ENCODE measurements at regions not wholly inside any gene's neighbourhood (a gene's known extent, or its start where the extent isn't known, plus 50 kb on each side); places are given as distances from the start of the nearest gene placed in this dataset.

DNA sequence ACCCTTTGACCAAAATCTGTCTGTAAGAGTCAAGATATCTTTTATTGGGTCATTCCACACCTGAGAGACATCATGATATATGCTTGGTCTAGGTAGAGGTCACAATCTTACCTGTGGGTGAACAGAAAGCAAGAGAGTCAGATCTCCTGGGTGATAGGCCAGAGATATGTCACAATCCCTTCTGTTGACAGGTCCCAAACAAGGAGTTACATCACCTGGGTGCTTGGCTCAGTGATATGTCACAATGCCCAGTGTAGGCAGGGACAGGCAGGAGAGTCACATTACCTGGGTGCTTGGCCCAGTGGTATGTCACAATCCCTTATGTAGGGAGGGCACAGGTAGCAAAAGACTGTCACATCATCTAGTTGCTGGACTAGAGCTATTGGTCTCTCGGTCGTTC is 1991.2 kb downstream of the TP53TG3F start:
- DNase-seq (no peak), ATAC-seq (no peak)
- no peak overlapping the region for H3K27ac ChIP-seq
- no peaks in the 10 kb centered on the region for H3K27me3 ChIP-seq (ENCODE audit: low read depth)
- intact Hi-C loops (cut with DNase I) = no loop called here
- peaks cover 26% of the 10 kb centered on the region for H3K9me3 ChIP-seq
- no peak overlapping the region for H3K4me3 ChIP-seq
- TF ChIP-seq, protein P1, sequence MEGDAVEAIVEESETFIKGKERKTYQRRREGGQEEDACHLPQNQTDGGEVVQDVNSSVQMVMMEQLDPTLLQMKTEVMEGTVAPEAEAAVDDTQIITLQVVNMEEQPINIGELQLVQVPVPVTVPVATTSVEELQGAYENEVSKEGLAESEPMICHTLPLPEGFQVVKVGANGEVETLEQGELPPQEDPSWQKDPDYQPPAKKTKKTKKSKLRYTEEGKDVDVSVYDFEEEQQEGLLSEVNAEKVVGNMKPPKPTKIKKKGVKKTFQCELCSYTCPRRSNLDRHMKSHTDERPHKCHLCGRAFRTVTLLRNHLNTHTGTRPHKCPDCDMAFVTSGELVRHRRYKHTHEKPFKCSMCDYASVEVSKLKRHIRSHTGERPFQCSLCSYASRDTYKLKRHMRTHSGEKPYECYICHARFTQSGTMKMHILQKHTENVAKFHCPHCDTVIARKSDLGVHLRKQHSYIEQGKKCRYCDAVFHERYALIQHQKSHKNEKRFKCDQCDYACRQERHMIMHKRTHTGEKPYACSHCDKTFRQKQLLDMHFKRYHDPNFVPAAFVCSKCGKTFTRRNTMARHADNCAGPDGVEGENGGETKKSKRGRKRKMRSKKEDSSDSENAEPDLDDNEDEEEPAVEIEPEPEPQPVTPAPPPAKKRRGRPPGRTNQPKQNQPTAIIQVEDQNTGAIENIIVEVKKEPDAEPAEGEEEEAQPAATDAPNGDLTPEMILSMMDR (IDR thresholded peaks at IDR 0.05) = no peak
- H3K4me1 ChIP-seq = no peaks in the 10 kb centered on the region
- no peaks in the 10 kb centered on the region for H3K36me3 ChIP-seq

DNA sequence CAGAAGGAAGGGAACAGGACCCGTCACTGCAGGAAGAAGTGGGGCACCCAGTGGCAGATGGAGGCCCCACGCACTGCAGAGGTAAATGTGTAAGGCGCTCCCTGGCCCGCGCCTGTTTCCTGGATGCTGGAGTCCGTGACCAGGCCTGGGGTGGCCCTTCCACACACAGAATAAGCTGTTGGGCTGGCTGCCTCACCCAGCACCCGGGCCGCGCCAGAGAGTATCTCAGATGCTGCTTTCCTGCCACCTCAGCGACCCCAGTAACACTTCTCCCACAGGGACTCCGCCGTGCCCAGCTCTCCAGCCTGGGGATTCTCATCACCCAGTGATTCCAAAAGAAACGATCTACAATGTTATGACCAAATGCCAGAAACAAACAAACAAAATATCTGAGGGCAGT is 1993.1 kb downstream of the TP53TG3F start:
- peaks cover 7% of the 10 kb centered on the region for H3K9me3 ChIP-seq

DNA sequence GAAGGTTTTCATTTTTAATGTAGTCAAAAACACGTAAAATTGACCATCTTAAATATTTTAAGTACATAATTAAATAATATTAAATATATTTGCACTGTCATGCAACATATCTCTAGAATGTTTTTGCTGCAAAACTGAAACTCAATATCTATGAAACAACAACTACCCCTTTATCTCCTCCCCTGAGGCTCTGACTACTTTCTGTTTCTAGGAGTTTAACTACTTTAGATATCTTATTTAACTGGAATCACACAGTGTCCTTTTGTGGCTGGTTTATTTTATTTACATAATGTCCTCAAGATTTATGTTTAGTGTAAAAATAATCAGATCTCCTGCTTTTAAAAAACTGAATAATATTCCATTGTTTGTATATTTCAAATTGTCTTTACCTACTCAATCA is 2003.9 kb downstream of the TP53TG3F start:
- Histone ChIP-seq H3K9me3 (no peaks in the 10 kb centered on the region), H3K27ac (no peak overlapping the region), H3K4me3 (no peak overlapping the region), H3K4me1 (no peaks in the 10 kb centered on the region), H3K36me3 (no peaks in the 10 kb centered on the region), H3K27me3 (ENCODE audit: low read depth) (no peaks in the 10 kb centered on the region)
- DNase-seq = no peak
- TF ChIP-seq, protein P1 (IDR thresholded peaks at IDR 0.05) = no peak
- ATAC-seq = no peak
- intact Hi-C loops (cut with DNase I) = no loop called here

More for the DNA sequence above, 1993.1 kb downstream of the TP53TG3F start:
- intact Hi-C loops (cut with DNase I) = no loop called here
- no peaks in the 10 kb centered on the region for H3K27me3 ChIP-seq (ENCODE audit: low read depth)
- TF ChIP-seq, protein P1 (IDR thresholded peaks at IDR 0.05) = no peak
- no peaks in the 10 kb centered on the region for H3K36me3 ChIP-seq
- H3K27ac ChIP-seq = no peak overlapping the region
- H3K4me1 ChIP-seq = no peaks in the 10 kb centered on the region
- DNase-seq (no peak), ATAC-seq (no peak)
- no peak overlapping the region for H3K4me3 ChIP-seq

DNA sequence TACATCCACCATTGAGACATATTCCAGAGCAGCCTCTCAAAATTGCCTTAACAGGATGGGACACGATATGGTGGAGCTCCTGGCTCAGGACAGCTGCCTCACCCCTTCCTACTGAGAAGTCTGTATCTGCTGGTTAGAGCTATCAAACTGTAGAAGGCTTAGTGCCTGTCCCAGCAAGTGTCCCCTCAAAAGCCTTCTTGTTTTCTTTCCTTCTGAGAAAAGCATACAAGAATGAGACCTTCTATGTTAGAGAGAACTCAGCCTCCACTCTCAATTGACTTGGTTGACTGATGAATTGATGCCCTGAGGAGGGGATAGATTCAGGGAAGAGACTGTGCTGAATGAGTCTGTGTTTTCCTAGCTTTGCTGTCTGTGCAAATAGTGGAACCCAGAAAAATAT is 2020.9 kb downstream of the TP53TG3F start:
- no peak for ATAC-seq
- Histone ChIP-seq H3K9me3 (no peaks in the 10 kb centered on the region), H3K4me1 (no peaks in the 10 kb centered on the region), H3K27me3 (ENCODE audit: low read depth) (no peaks in the 10 kb centered on the region), H3K4me3 (no peak overlapping the region), H3K36me3 (no peaks in the 10 kb centered on the region), H3K27ac (no peak overlapping the region)
- no peak for DNase-seq
- intact Hi-C loops (cut with DNase I) = no loop called here
- TF ChIP-seq, protein P1 (IDR thresholded peaks at IDR 0.05) = no peak

DNA sequence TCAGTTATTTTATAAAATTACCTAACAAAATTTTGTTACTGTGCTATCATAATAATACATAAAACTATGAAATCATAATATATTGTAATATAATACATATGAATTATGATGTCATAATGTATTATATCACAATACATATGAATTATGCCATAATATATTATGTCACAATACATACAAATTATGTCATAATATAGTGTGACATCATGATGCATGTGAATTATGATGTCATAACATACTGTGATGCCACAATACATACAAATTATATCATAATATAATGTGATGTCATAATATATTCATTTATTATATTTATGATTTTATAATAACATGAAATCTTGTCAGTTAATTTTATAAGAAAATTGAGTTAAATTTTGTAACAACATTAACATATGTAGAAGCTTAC is 2021.6 kb downstream of the TP53TG3F start:
- intact Hi-C loops (cut with DNase I) = no loop called here
- H3K9me3 ChIP-seq = no peaks in the 10 kb centered on the region
- no peaks in the 10 kb centered on the region for H3K36me3 ChIP-seq
- ATAC-seq = no peak
- DNase-seq = no peak
- H3K4me3 ChIP-seq = no peak overlapping the region
- H3K27ac ChIP-seq = no peak overlapping the region
- H3K27me3 ChIP-seq (ENCODE audit: low read depth) = no peaks in the 10 kb centered on the region
- TF ChIP-seq, protein P1 (IDR thresholded peaks at IDR 0.05) = no peak
- no peaks in the 10 kb centered on the region for H3K4me1 ChIP-seq

DNA sequence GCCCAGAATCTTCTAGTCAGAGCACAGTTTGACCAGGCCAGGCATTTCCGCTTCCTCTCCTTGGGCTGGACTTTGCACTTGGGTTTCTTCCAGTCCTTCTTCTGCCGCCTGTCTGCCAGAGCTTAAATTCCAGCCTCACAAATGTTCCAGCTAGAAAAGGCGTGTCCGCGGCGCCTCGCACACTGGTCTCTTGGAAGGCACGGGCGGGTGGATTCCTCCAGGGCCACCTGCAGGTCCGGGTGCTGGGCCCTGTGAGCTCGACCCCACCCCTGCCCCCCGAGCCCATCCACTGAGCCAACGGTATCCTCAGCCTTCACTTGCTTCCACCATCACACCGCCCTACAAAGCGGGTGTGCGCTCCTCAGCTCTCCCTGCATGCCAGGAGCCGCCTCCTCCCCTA is 2026.5 kb downstream of the TP53TG3F start:
- ATAC-seq (no peak), DNase-seq (no peak)
- no peaks in the 10 kb centered on the region for H3K4me1 ChIP-seq
- H3K36me3 ChIP-seq = no peaks in the 10 kb centered on the region
- H3K9me3 ChIP-seq = no peaks in the 10 kb centered on the region
- no peaks in the 10 kb centered on the region for H3K27me3 ChIP-seq (ENCODE audit: low read depth)
- TF ChIP-seq, protein P1 (IDR thresholded peaks at IDR 0.05) = no peak
- no peak overlapping the region for H3K4me3 ChIP-seq
- H3K27ac ChIP-seq = no peak overlapping the region
- intact Hi-C loops (cut with DNase I) = no loop called here

Data from lower lobe of right lung (tissue), 2 donors.